SU-DHL-6 (cell line): ENCODE measurements at regions not wholly inside any gene's neighbourhood (a gene's known extent, or its start where the extent isn't known, plus 50 kb on each side); places are given as distances from the start of the nearest gene placed in this dataset.

Experiments
- CTCF ChIP-seq: fragments of 200-600 bp; sonication (generic); IDR thresholded peaks from one replicate; pipeline ENCODE4 v1.5.1; 2017; ENCODE audit warnings: antibody characterized with exemption, mild to moderate bottlenecking, low read length, moderate library complexity; ENCODE audit not compliant: insufficient read depth, poor library complexity, severe bottlenecking
- EZH2phosphoT487 ChIP-seq: fragments of 200-600 bp; sonication (generic), shearing (Covaris generic); conservative IDR thresholded peaks from 2 replicates; pipeline ENCODE4 v1.6.1; 2018; ENCODE audit warnings: mild to moderate bottlenecking, antibody characterized with exemption, low read length, moderate library complexity, mixed read lengths

DNA sequence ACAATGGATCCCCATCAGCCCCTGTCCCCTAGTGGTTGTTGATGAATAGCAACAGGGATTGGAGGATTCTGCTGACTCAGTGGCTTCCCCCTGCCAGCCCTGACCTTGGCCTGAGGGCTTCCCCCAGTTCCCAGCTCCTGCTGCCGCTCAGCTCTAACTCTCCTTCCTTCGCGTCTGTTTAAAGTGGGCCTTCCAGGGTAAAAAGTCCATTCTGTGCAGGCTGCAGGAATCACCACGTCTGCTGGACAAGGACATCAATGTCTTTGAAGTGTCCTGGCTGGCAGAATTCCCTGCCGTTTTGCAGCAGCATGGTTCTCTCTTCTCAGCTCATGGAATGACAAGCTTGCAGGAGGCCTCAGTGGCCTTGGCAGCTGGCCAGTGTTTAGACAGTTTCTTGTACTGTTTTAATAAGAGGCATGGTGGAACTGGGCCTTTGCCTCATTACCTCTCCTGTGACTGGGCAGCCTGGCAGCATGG is 152.5 kb upstream of the STX18 start:
- TF ChIP-seq CTCF (no peak), EZH2phosphoT487 (no peak)
